ENCODE measurements at regions not wholly inside any gene's neighbourhood (a gene's known extent, or its start where the extent isn't known, plus 50 kb on each side); places are given as distances from the start of the nearest gene placed in this dataset.

DNA sequence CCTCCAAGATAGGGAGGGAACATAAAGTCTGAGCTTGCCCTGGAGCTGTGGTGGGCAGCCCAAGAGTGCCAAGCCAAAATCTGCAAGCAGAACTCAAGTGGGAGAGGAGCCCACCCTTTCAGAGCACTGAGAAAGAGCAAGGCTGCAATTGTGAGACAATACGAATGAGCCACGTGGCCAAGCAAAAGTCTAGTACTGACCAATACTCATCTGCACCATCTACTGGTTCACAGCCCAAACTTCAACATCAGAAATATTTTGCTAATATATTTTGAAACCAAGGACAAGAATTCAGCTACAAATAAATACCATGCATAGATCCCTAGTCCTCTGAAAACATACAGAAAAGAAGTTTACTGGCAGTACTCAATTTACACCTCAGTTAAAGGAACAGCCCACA lies 696.2 kb upstream of the COX7C start:
- H3K4me1 ChIP-seq (ENCODE audit: control insufficient read depth in 4 of 4, insufficient read depth in 4 of 4, low read length in 3 of 4) = no peaks in the 10 kb centered on the region
- H3K27ac ChIP-seq (ENCODE audit: low read depth in 1 of 2, low read length in 2 of 2) = no peak overlapping the region
- no peak overlapping the region for H3K9ac ChIP-seq (ENCODE audit: low read depth in 1 of 2, low read length in 2 of 2)
- no peaks in the 10 kb centered on the region for H3K36me3 ChIP-seq (ENCODE audit: control insufficient read depth in 4 of 4, insufficient read depth in 3 of 4, low read depth in 1 of 4, low read length in 3 of 4)
- no peak for DNase-seq (ENCODE audit: low spot score)
- WGBS = 39% methylated on average over 2 of the region's 2 CpGs
- H3K9me3 ChIP-seq (ENCODE audit: control insufficient read depth in 4 of 4, low read length in 3 of 4) = no peaks in the 10 kb centered on the region
- TF ChIP-seq SP1 (IDR thresholded peaks at IDR 0.05) (no peak), RAD21 (IDR thresholded peaks at IDR 0.05) (peak; percentile 58 to 65), HNF4A (conservative IDR thresholded peaks at IDR 0.05) (no peak), TAF1 (conservative IDR thresholded peaks at IDR 0.05) (no peak)
- TF ChIP-seq, protein P1, sequence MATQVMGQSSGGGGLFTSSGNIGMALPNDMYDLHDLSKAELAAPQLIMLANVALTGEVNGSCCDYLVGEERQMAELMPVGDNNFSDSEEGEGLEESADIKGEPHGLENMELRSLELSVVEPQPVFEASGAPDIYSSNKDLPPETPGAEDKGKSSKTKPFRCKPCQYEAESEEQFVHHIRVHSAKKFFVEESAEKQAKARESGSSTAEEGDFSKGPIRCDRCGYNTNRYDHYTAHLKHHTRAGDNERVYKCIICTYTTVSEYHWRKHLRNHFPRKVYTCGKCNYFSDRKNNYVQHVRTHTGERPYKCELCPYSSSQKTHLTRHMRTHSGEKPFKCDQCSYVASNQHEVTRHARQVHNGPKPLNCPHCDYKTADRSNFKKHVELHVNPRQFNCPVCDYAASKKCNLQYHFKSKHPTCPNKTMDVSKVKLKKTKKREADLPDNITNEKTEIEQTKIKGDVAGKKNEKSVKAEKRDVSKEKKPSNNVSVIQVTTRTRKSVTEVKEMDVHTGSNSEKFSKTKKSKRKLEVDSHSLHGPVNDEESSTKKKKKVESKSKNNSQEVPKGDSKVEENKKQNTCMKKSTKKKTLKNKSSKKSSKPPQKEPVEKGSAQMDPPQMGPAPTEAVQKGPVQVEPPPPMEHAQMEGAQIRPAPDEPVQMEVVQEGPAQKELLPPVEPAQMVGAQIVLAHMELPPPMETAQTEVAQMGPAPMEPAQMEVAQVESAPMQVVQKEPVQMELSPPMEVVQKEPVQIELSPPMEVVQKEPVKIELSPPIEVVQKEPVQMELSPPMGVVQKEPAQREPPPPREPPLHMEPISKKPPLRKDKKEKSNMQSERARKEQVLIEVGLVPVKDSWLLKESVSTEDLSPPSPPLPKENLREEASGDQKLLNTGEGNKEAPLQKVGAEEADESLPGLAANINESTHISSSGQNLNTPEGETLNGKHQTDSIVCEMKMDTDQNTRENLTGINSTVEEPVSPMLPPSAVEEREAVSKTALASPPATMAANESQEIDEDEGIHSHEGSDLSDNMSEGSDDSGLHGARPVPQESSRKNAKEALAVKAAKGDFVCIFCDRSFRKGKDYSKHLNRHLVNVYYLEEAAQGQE (IDR thresholded peaks at IDR 0.05) = no peak
- TF ChIP-seq, protein P2, sequence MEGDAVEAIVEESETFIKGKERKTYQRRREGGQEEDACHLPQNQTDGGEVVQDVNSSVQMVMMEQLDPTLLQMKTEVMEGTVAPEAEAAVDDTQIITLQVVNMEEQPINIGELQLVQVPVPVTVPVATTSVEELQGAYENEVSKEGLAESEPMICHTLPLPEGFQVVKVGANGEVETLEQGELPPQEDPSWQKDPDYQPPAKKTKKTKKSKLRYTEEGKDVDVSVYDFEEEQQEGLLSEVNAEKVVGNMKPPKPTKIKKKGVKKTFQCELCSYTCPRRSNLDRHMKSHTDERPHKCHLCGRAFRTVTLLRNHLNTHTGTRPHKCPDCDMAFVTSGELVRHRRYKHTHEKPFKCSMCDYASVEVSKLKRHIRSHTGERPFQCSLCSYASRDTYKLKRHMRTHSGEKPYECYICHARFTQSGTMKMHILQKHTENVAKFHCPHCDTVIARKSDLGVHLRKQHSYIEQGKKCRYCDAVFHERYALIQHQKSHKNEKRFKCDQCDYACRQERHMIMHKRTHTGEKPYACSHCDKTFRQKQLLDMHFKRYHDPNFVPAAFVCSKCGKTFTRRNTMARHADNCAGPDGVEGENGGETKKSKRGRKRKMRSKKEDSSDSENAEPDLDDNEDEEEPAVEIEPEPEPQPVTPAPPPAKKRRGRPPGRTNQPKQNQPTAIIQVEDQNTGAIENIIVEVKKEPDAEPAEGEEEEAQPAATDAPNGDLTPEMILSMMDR (IDR thresholded peaks at IDR 0.05; ENCODE audit: low read depth, low read length, missing input control) = peak; percentile 30
- no peaks in the 10 kb centered on the region for H3K27me3 ChIP-seq (ENCODE audit: control insufficient read depth in 4 of 4, insufficient read depth in 4 of 4, low read length in 3 of 4)
- no peak overlapping the region for H3K4me3 ChIP-seq (ENCODE audit: low read depth in 1 of 3, low read length in 3 of 3)

DNA sequence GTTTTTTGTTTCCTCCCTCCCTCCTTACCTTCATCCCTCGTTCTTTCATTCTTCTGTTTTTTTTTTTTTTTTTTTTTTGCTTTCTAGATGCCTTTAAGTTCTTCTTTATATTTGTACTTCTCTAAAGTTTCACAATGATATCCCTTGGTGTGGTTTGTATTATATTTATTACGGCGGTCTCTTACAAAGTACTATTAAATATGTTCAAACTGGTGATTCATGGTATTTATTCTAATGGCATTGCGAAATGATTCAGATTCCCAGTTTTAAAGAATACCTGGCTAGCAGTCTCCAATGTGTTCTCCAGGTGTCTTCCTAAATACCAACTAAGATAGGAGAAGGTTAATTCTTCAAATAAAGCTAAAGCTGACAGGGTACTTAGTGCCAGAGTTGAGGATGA lies 690.1 kb upstream of the COX7C start:
- H3K4me1 ChIP-seq (ENCODE audit: control insufficient read depth in 4 of 4, insufficient read depth in 4 of 4, low read length in 3 of 4) = no peaks in the 10 kb centered on the region
- no peak overlapping the region for H3K4me3 ChIP-seq (ENCODE audit: low read depth in 1 of 3, low read length in 3 of 3)
- no peaks in the 10 kb centered on the region for H3K9me3 ChIP-seq (ENCODE audit: control insufficient read depth in 4 of 4, low read length in 3 of 4)
- TF ChIP-seq, protein P1 (IDR thresholded peaks at IDR 0.05) = no peak
- TF ChIP-seq NR2F2 (IDR thresholded peaks at IDR 0.05) = no peak
- H3K36me3 ChIP-seq (ENCODE audit: control insufficient read depth in 4 of 4, insufficient read depth in 3 of 4, low read depth in 1 of 4, low read length in 3 of 4) = no peaks in the 10 kb centered on the region
- no peak overlapping the region for H3K27ac ChIP-seq (ENCODE audit: low read depth in 1 of 2, low read length in 2 of 2)
- no peaks in the 10 kb centered on the region for H3K27me3 ChIP-seq (ENCODE audit: control insufficient read depth in 4 of 4, insufficient read depth in 4 of 4, low read length in 3 of 4)
- 89% methylated on average over 4 of the region's 4 CpGs for WGBS
- no peak for DNase-seq (ENCODE audit: low spot score)
- no peak overlapping the region for H3K9ac ChIP-seq (ENCODE audit: low read depth in 1 of 2, low read length in 2 of 2)

DNA sequence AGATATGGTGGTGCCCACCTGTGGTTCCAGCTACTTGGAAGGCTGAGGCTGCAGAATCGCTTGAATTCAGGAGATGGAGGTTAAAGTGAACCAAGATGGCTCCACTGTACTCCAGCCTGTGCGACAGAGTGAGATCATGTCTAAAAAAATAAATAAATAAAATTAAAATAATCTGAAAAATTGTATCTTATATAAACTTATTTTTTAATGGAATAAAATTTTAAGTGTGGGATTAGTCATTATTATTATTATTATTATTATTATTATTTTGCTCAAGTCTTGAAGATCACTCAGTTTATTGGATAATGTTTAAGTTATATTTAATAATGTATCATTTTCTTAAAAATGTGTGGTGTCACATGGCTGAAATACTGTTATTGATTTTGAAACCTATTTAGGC lies 688.0 kb upstream of the COX7C start:
- Histone ChIP-seq H3K4me3 (ENCODE audit: low read depth in 1 of 3, low read length in 3 of 3) (no peak overlapping the region), H3K9ac (ENCODE audit: low read depth in 1 of 2, low read length in 2 of 2) (no peak overlapping the region), H3K9me3 (ENCODE audit: control insufficient read depth in 4 of 4, low read length in 3 of 4) (no peaks in the 10 kb centered on the region), H3K27ac (ENCODE audit: low read depth in 1 of 2, low read length in 2 of 2) (no peak overlapping the region), H3K36me3 (ENCODE audit: control insufficient read depth in 4 of 4, insufficient read depth in 3 of 4, low read depth in 1 of 4, low read length in 3 of 4) (no peaks in the 10 kb centered on the region), H3K4me1 (ENCODE audit: control insufficient read depth in 4 of 4, insufficient read depth in 4 of 4, low read length in 3 of 4) (no peaks in the 10 kb centered on the region), H3K27me3 (ENCODE audit: control insufficient read depth in 4 of 4, insufficient read depth in 4 of 4, low read length in 3 of 4) (no peaks in the 10 kb centered on the region)
- TF ChIP-seq FOXA1 (IDR thresholded peaks at IDR 0.05) = no peak
- TF ChIP-seq JUND (IDR thresholded peaks at IDR 0.05) = no peak
- TF ChIP-seq TAF1 (conservative IDR thresholded peaks at IDR 0.05) = no peak
- TF ChIP-seq, protein P1 (IDR thresholded peaks at IDR 0.05) = no peak
- 88% methylated on average over 2 of the region's 2 CpGs for WGBS
- no peak for DNase-seq (ENCODE audit: low spot score)

Data from liver (tissue), 8 donors.